Caco-2 (cell line): ENCODE measurements at regions not wholly inside any gene's neighbourhood (a gene's known extent, or its start where the extent isn't known, plus 50 kb on each side); places are given as distances from the start of the nearest gene placed in this dataset.
A peak's percentile ranks its signal among the peaks of the same experiment; 100 is the strongest.

ENCODE experiments used
- BruUV-seq: library from RNA; stranded (reverse); fragments of 400-500 nt; replicated peaks from 2 replicates; lab custom pipeline; 2021; lab: Mats Ljungman, UMichigan
- CTCF ChIA-PET: fragments of 300-600 bp; sonication (Branson Sonifier 250); formaldehyde crosslinking; loops from one replicate; lab custom pipeline; 2022; ENCODE audit warnings: antibody characterized with exemption; lab: Charles Lee
- POLR2A ChIA-PET: fragments of 300-600 bp; sonication (Branson Sonifier 250); formaldehyde crosslinking; loops from one replicate; lab custom pipeline; 2022; ENCODE audit warnings: antibody characterized with exemption; lab: Charles Lee
- DNase-seq, 2 experiments: peaks; one replicate each; pipeline versions ENCODE4 v3.0.0 to v3.0.0-alpha.2; 2020 to 2022
- H3K27me3 ChIP-seq: replicated peaks from 2 replicates; pipeline ENCODE4 v1.6.0; 2011; ENCODE audit warnings: low read length; ENCODE audit not compliant: control insufficient read depth, insufficient read depth
- H3K36me3 ChIP-seq: 2 replicates; pipeline ENCODE4 v1.5.1; 2011; ENCODE audit warnings: low read length; ENCODE audit not compliant: control insufficient read depth, insufficient read depth
- H3K4me1 ChIP-seq: fragments of 250-450 bp; sonication (Bioruptor Pico); 2 replicates; pipeline ENCODE4 v1.5.1; 2020; ENCODE audit warnings: mild to moderate bottlenecking
- H3K4me3 ChIP-seq: 2 replicates; pipeline ENCODE4 v1.5.1; 2011; ENCODE audit warnings: low read depth, mild to moderate bottlenecking, control low read depth, low read length
- H3K9me3 ChIP-seq: fragments of 250-450 bp; sonication (Bioruptor Pico); 2 replicates; pipeline ENCODE4 v1.5.1; 2020; ENCODE audit warnings: mild to moderate bottlenecking, moderate library complexity
- H3K27ac Mint-ChIP-seq: one replicate; pipeline ENCODE4 v1.8.0; 2022; ENCODE audit warnings: mixed read lengths; ENCODE audit not compliant: unreplicated experiment
- H3K27me3 Mint-ChIP-seq: one replicate; pipeline ENCODE4 v1.8.0; 2022; ENCODE audit warnings: mixed read lengths; ENCODE audit not compliant: insufficient read depth, unreplicated experiment
- H3K36me3 Mint-ChIP-seq: one replicate; pipeline ENCODE4 v1.8.0; 2022; ENCODE audit warnings: mild to moderate bottlenecking, mixed read lengths; ENCODE audit not compliant: insufficient read depth, unreplicated experiment
- H3K4me1 Mint-ChIP-seq: one replicate; pipeline ENCODE4 v1.8.0; 2022; ENCODE audit warnings: low read depth, mixed read lengths; ENCODE audit not compliant: unreplicated experiment
- H3K4me3 Mint-ChIP-seq: one replicate; pipeline ENCODE4 v1.8.0; 2022; ENCODE audit warnings: mild to moderate bottlenecking, moderate library complexity, mixed read lengths; ENCODE audit not compliant: unreplicated experiment
- H3K9me3 Mint-ChIP-seq: one replicate; pipeline ENCODE4 v1.8.0; 2022; ENCODE audit warnings: mixed read lengths; ENCODE audit not compliant: unreplicated experiment
- intact Hi-C: fragments of 100-400 bp; cut with micrococcal nuclease; formaldehyde crosslinking; loops from one replicate; pipeline ENCODE4 v1.10.0; 2022; ENCODE audit not compliant: unreplicated experiment
- TF ChIP-seq, protein P1 (sequence below), 2 experiments: fragments of 200-600 bp in 1 of 2; IDR thresholded peaks; 1 replicate in 1 of 2; 2 replicates in 1 of 2; pipeline versions ENCODE4 v1.5.1 to v1.8.0; 2011 to 2022; ENCODE audit warnings: antibody characterized with exemption in 1 of 2, control low read depth in 1 of 2, inconsistent platforms in 1 of 2, low read depth in 1 of 2, low read length in 1 of 2, mild to moderate bottlenecking in 1 of 2, moderate library complexity in 1 of 2; ENCODE audit not compliant: insufficient read depth in 1 of 2, severe bottlenecking in 1 of 2, unreplicated experiment in 1 of 2

DNA sequence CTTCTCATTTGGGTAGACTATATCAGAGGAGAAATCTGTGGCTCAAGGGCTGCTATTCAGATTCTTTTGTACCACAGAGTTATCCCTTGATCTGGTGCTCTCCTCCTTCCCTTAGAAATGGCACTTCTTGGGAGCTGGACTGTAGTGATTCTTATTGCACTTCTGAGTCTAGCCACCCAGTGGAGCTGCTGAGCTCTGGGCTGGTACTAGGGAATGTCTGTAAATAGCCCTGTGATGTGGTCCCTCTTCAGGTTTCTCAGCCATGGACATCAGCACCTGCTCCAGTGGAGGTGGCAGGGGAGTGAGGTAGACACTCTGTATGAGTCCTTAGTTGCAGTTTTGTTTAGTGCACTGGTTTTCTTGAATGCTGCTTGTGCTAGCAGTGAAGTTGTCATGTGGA, 1292.6 kb downstream of the SI start:
- Mint-ChIP-seq H3K4me1 (no peaks in the 10 kb centered on the region), H3K27ac (no peak overlapping the region), H3K27me3 (peaks cover 3% of the 10 kb centered on the region), H3K36me3 (no peaks in the 10 kb centered on the region), H3K9me3 (no peaks in the 10 kb centered on the region), H3K4me3 (no peak overlapping the region)
- Histone ChIP-seq H3K4me3 (no peak overlapping the region), H3K4me1 (no peaks in the 10 kb centered on the region), H3K36me3 (no peaks in the 10 kb centered on the region), H3K27me3 (no peaks in the 10 kb centered on the region), H3K9me3 (no peaks in the 10 kb centered on the region)
- POLR2A ChIA-PET = no interaction called here
- DNase-seq = peak in 1 of 2 experiments; percentile 24
- CTCF ChIA-PET = interaction anchor here (0.5 kb wide), 1 partner anchor 8 kb away, joined by 5 read pairs; no protein-coding TSS in a partner anchor
- BruUV-seq = no TSS peak
- TF ChIP-seq, protein P1, sequence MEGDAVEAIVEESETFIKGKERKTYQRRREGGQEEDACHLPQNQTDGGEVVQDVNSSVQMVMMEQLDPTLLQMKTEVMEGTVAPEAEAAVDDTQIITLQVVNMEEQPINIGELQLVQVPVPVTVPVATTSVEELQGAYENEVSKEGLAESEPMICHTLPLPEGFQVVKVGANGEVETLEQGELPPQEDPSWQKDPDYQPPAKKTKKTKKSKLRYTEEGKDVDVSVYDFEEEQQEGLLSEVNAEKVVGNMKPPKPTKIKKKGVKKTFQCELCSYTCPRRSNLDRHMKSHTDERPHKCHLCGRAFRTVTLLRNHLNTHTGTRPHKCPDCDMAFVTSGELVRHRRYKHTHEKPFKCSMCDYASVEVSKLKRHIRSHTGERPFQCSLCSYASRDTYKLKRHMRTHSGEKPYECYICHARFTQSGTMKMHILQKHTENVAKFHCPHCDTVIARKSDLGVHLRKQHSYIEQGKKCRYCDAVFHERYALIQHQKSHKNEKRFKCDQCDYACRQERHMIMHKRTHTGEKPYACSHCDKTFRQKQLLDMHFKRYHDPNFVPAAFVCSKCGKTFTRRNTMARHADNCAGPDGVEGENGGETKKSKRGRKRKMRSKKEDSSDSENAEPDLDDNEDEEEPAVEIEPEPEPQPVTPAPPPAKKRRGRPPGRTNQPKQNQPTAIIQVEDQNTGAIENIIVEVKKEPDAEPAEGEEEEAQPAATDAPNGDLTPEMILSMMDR (IDR thresholded peaks at IDR 0.05; ENCODE audit: insufficient read depth in 1 of 2, low read depth in 1 of 2, low read length in 1 of 2, severe bottlenecking in 1 of 2, unreplicated experiment in 1 of 2) = peak; percentile 21 to 29
- intact Hi-C loops = no loop called here

DNA sequence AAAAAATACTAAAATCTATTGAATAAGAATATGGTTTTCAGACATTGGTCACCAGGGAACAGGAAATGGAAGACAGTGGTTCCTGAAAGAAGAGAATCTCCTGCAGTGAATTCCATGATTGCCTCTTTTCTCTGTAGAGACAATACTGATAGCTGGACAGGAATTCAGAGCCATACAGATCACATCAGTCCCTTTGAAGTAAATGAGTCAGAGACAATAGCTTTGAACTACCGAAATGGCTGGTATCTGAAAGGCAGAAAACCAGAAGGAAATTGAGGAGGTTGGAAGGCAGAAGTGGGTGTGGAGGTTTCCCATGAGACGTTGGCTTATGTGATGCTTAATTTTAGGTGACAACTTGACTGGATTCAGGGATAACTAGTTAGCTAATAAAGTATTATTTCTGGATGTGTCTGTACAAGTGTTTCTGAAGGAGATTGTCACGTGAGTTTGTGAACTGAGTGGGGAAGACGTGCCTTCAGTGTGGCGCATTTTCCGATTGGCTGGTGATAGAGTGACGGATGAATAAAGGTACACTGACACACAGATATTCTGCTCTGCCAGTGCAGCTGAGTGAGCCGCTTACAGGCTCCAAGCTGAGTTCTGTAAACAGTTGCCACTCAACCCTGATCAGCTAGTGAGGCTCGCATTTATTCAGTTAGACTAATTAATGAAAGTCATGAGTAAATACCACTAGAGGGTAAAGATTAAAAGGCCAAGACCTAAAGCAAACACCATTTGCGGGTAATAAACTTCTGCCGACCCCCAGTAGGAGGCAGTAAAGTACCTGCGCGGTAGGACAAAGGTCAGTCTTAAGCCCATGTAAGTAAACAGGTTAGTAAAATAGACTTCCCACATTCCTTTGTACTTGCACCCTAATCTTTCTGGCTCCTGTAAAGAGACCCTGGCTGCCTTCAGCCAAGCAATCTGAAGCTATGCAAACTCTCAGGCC, 1298.6 kb downstream of the SI start:
- H3K27me3 Mint-ChIP-seq = no peaks in the 10 kb centered on the region
- ChIA-PET CTCF (no interaction called here), POLR2A (no interaction called here)
- intact Hi-C loops = no loop called here
- peak overlapping the region; percentile 54 for H3K4me3 Mint-ChIP-seq
- Histone ChIP-seq H3K4me3 (no peak overlapping the region), H3K36me3 (no peaks in the 10 kb centered on the region), H3K9me3 (no peaks in the 10 kb centered on the region), H3K4me1 (peaks cover 8% of the 10 kb centered on the region), H3K27me3 (no peaks in the 10 kb centered on the region)
- no peaks in the 10 kb centered on the region for H3K36me3 Mint-ChIP-seq
- H3K27ac Mint-ChIP-seq = peak overlapping the region; percentile 60
- TF ChIP-seq, protein P1 (IDR thresholded peaks at IDR 0.05; ENCODE audit: insufficient read depth in 1 of 2, low read depth in 1 of 2, low read length in 1 of 2, severe bottlenecking in 1 of 2, unreplicated experiment in 1 of 2) = peak; percentile 27 to 30
- no TSS peak for BruUV-seq
- peak in 1 of 2 experiments; percentile 20 for DNase-seq
- peaks cover 8% of the 10 kb centered on the region for H3K4me1 Mint-ChIP-seq
- no peaks in the 10 kb centered on the region for H3K9me3 Mint-ChIP-seq

DNA sequence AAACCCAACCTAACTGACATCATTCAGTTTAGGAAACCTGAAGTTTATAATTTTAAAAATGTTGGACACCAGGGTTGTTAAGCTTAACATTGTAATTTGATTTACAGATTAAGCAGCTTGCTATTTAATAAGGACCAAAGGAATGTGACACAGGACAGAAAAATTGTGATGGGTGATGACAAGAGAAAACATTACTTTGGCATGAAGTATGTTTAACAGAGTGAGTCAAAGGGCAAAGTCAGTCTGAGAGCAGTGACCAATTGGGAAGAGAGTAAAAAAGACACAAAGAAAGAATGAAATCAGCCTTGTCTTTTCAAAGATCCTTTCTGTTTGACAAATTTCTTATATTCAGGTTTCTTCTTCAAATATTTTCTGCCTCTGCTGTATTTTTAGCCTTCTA, 1301.6 kb downstream of the SI start:
- no peaks in the 10 kb centered on the region for H3K9me3 ChIP-seq
- TF ChIP-seq, protein P1 (IDR thresholded peaks at IDR 0.05; ENCODE audit: insufficient read depth in 1 of 2, low read depth in 1 of 2, low read length in 1 of 2, severe bottlenecking in 1 of 2, unreplicated experiment in 1 of 2) = no peak
- ChIA-PET CTCF (no interaction called here), POLR2A (no interaction called here)
- no peak overlapping the region for H3K4me3 Mint-ChIP-seq
- no peaks in the 10 kb centered on the region for H3K36me3 ChIP-seq
- no TSS peak for BruUV-seq
- H3K9me3 Mint-ChIP-seq = no peaks in the 10 kb centered on the region
- no peaks in the 10 kb centered on the region for H3K27me3 ChIP-seq
- no peak overlapping the region for H3K4me3 ChIP-seq
- H3K4me1 Mint-ChIP-seq = peaks cover 8% of the 10 kb centered on the region
- H3K4me1 ChIP-seq = peaks cover 8% of the 10 kb centered on the region
- no peak for DNase-seq
- no peak overlapping the region for H3K27ac Mint-ChIP-seq
- H3K36me3 Mint-ChIP-seq = no peaks in the 10 kb centered on the region
- H3K27me3 Mint-ChIP-seq = no peaks in the 10 kb centered on the region
- intact Hi-C loops = no loop called here
